GM21515 (cell line): ENCODE measurements at regions not wholly inside any gene's neighbourhood (a gene's known extent, or its start where the extent isn't known, plus 50 kb on each side); places are given as distances from the start of the nearest gene placed in this dataset.

Source experiments
- ATAC-seq: cut with Tn5 transposase; IDR thresholded peaks from one replicate; pipeline ENCODE4 v1.9.1; 2021; ENCODE audit not compliant: unreplicated experiment

- ATAC-seq: no peak
These were observed 1238.5 kb downstream of the SLC16A7 start for GRCh38 chr12:60834372-60834771.

GRCh38 chr12:60834806-60835205 is 1239.0 kb downstream of the SLC16A7 start:
- no peak for ATAC-seq

GRCh38 chr12:60836651-60837050 is 1240.8 kb downstream of the SLC16A7 start:
- ATAC-seq: no peak

- no peak for ATAC-seq
These were observed 1246.4 kb downstream of the SLC16A7 start for GRCh38 chr12:60842181-60842580.

- ATAC-seq: no peak
These were observed 1248.3 kb downstream of the SLC16A7 start for GRCh38 chr12:60844101-60844500.

- no peak for ATAC-seq
These were observed 1249.0 kb downstream of the SLC16A7 start for GRCh38 chr12:60844875-60845274.

- no peak for ATAC-seq
These were observed 1249.9 kb downstream of the SLC16A7 start for GRCh38 chr12:60845696-60846095.

- ATAC-seq: no peak
These were observed 1251.5 kb downstream of the SLC16A7 start for GRCh38 chr12:60847281-60847680.

- ATAC-seq: no peak
These were observed 1253.9 kb downstream of the SLC16A7 start for GRCh38 chr12:60849723-60850122.

- no peak for ATAC-seq
These were observed 1257.6 kb downstream of the SLC16A7 start for GRCh38 chr12:60853407-60853806.

GRCh38 chr12:60863421-60863820 is 1267.6 kb downstream of the SLC16A7 start:
- ATAC-seq: no peak

- no peak for ATAC-seq
These were observed 1276.4 kb downstream of the SLC16A7 start for GRCh38 chr12:60872219-60872618.

GRCh38 chr12:60872850-60873713 is 1277.3 kb downstream of the SLC16A7 start:
- no peak for ATAC-seq

- ATAC-seq: no peak
These were observed 1278.3 kb downstream of the SLC16A7 start for GRCh38 chr12:60874091-60874490.

GRCh38 chr12:60920841-60921495 is 1325.1 kb downstream of the SLC16A7 start:
- ATAC-seq: no peak

- no peak for ATAC-seq
These were observed 1325.7 kb downstream of the SLC16A7 start for GRCh38 chr12:60921541-60921940.

- no peak for ATAC-seq
These were observed 1330.4 kb downstream of the SLC16A7 start for GRCh38 chr12:60926256-60926655.

- ATAC-seq: no peak
These were observed 1330.1 kb upstream of the USP15 start for GRCh38 chr12:60930151-60930550.

- ATAC-seq: no peak
These were observed 1324.0 kb upstream of the USP15 start for GRCh38 chr12:60935981-60936761.

- ATAC-seq: no peak
These were observed 1312.7 kb upstream of the USP15 start for GRCh38 chr12:60947533-60947932.

GRCh38 chr12:60967128-60967527 is 1293.1 kb upstream of the USP15 start:
- ATAC-seq: no peak

- ATAC-seq: no peak
These were observed 1282.2 kb upstream of the USP15 start for GRCh38 chr12:60977966-60978365.
